Tibial artery (tissue), 4 donors: ENCODE measurements at regions not wholly inside any gene's neighbourhood (a gene's known extent, or its start where the extent isn't known, plus 50 kb on each side); places are given as distances from the start of the nearest gene placed in this dataset.

Source experiments
- DNase-seq, 2 donors: peaks; one replicate each; pipeline ENCODE4 v3.0.0-alpha.2; 2019
- H3K27ac ChIP-seq, 2 donors: fragments of 200-600 bp; sonication (generic) in 1 of 2; 1 replicate in 1 of 2; 2 replicates in 1 of 2; pipeline ENCODE4 v1.5.1; 2018 to 2019; ENCODE audit warnings: mild to moderate bottlenecking in 1 of 2
- H3K27me3 ChIP-seq, 2 donors: fragments of 200-600 bp; sonication (generic) in 1 of 2; one replicate each; pipeline versions ENCODE4 v1.5.1 to v1.6.0; 2016 to 2019
- H3K36me3 ChIP-seq, 3 donors: fragments of 200-600 bp; sonication (generic) in 2 of 3; one replicate each; pipeline ENCODE4 v1.5.1; 2016 to 2019; ENCODE audit warnings: mild to moderate bottlenecking in 2 of 3
- H3K4me1 ChIP-seq, 4 donors: fragments of 200-600 bp; sonication (generic) in 2 of 4; 1 replicate in 3 of 4; 2 replicates in 1 of 4; pipeline ENCODE4 v1.5.1; 2016 to 2019
- H3K4me3 ChIP-seq, 2 donors: fragments of 200-600 bp; sonication (generic) in 1 of 2; 1 replicate in 1 of 2; 2 replicates in 1 of 2; pipeline ENCODE4 v1.5.1; 2018 to 2019; ENCODE audit warnings: mild to moderate bottlenecking in 2 of 2
- H3K9me3 ChIP-seq, 3 donors: fragments of 200-600 bp; sonication (generic) in 1 of 3; one replicate each; pipeline ENCODE4 v1.5.1; 2016 to 2019
- CTCF ChIP-seq, 2 experiments: fragments of 200-600 bp in 1 of 2; fragments of 450-650 bp in 1 of 2; IDR thresholded peaks; one replicate each; pipeline ENCODE4 v1.5.1; 2017 to 2019; ENCODE audit warnings: antibody characterized with exemption in 2 of 2, mild to moderate bottlenecking in 1 of 2, moderate library complexity in 1 of 2
- intact Hi-C: fragments of 100-400 bp; cut with DNase I; formaldehyde crosslinking; loops from one replicate; pipeline ENCODE4 v1.15.0; 2023; ENCODE audit warnings: low total_unique reads

- intact Hi-C loops, result no loop called here
- H3K36me3 ChIP-seq, result no peaks in the 10 kb centered on the region
- no peaks in the 10 kb centered on the region for H3K4me1 ChIP-seq
- no peak for DNase-seq
- TF ChIP-seq CTCF (IDR thresholded peaks at IDR 0.05), result no peak
- H3K9me3 ChIP-seq, result no peaks in the 10 kb centered on the region
- no peaks in the 10 kb centered on the region for H3K27me3 ChIP-seq
- no peak overlapping the region for H3K27ac ChIP-seq
- no peak overlapping the region for H3K4me3 ChIP-seq
These were observed 96.4 kb upstream of the TAB2 start for GRCh38 chr6:149220882-149221773.

- no peak for DNase-seq
- H3K4me1 ChIP-seq, result no peaks in the 10 kb centered on the region
- H3K4me3 ChIP-seq, result no peak overlapping the region
- H3K9me3 ChIP-seq, result no peaks in the 10 kb centered on the region
- H3K27me3 ChIP-seq, result no peaks in the 10 kb centered on the region
- TF ChIP-seq CTCF (IDR thresholded peaks at IDR 0.05), result no peak
- intact Hi-C loops, result no loop called here
- H3K27ac ChIP-seq, result no peak overlapping the region
- no peaks in the 10 kb centered on the region for H3K36me3 ChIP-seq
These were observed 95.8 kb upstream of the TAB2 start for GRCh38 chr6:149221774-149222070.

- intact Hi-C loops, result no loop called here
- Histone ChIP-seq H3K36me3 (no peaks in the 10 kb centered on the region), H3K27ac (no peak overlapping the region), H3K4me1 (no peaks in the 10 kb centered on the region), H3K4me3 (no peak overlapping the region), H3K9me3 (no peaks in the 10 kb centered on the region), H3K27me3 (no peaks in the 10 kb centered on the region)
- DNase-seq, result no peak
- TF ChIP-seq CTCF (IDR thresholded peaks at IDR 0.05), result no peak
These were observed 94.2 kb upstream of the TAB2 start for GRCh38 chr6:149223120-149223903.

GRCh38 chr6:149223904-149224351 lies 93.6 kb upstream of the TAB2 start:
- Histone ChIP-seq H3K27me3 (no peaks in the 10 kb centered on the region), H3K27ac (no peak overlapping the region), H3K4me3 (no peak overlapping the region), H3K9me3 (no peaks in the 10 kb centered on the region), H3K4me1 (no peaks in the 10 kb centered on the region), H3K36me3 (no peaks in the 10 kb centered on the region)
- TF ChIP-seq CTCF (IDR thresholded peaks at IDR 0.05), result no peak
- no peak for DNase-seq
- intact Hi-C loops, result no loop called here

GRCh38 chr6:149224399-149224798 lies 93.1 kb upstream of the TAB2 start:
- Histone ChIP-seq H3K27ac (no peak overlapping the region), H3K9me3 (no peaks in the 10 kb centered on the region), H3K4me1 (no peaks in the 10 kb centered on the region), H3K27me3 (no peaks in the 10 kb centered on the region), H3K4me3 (no peak overlapping the region), H3K36me3 (no peaks in the 10 kb centered on the region)
- intact Hi-C loops, result no loop called here
- DNase-seq, result no peak
- no peak for TF ChIP-seq CTCF (IDR thresholded peaks at IDR 0.05)
